ENCODE measurements at regions not wholly inside any gene's neighbourhood (a gene's known extent, or its start where the extent isn't known, plus 50 kb on each side); places are given as distances from the start of the nearest gene placed in this dataset.

- TF ChIP-seq CTCF (IDR thresholded peaks at IDR 0.05) (no peak), POLR2A (IDR thresholded peaks at IDR 0.05) (no peak), EP300 (IDR thresholded peaks at IDR 0.05) (no peak), POLR2AphosphoS5 (IDR thresholded peaks at IDR 0.05) (no peak)
These were observed 399.8 kb upstream of the MEF2C start for GRCh38 chr5:89282554-89283510.
